Stimulated activated CD4-positive, alpha-beta T cell treated with anti-CD3 and anti-CD28 coated beads, Interleukin-2, amount 100 ng/mL, for 4 hours (primary cell): ENCODE measurements at regions not wholly inside any gene's neighbourhood (a gene's known extent, or its start where the extent isn't known, plus 50 kb on each side); places are given as distances from the start of the nearest gene placed in this dataset.

Source experiments
- DNase-seq: peaks from one replicate; pipeline ENCODE4 v3.0.0-alpha.2; 2020; ENCODE audit warnings: low read depth

GRCh38 chr1:157189986-157190982, 52.1 kb upstream of the ETV3 start:
- no peak for DNase-seq

GRCh38 chr1:157189096-157189495, 50.9 kb upstream of the ETV3 start:
- DNase-seq: no peak
